HCT116 (cell line): ENCODE measurements at regions not wholly inside any gene's neighbourhood (a gene's known extent, or its start where the extent isn't known, plus 50 kb on each side); places are given as distances from the start of the nearest gene placed in this dataset.

ENCODE experiments used
- ATAC-seq: fragments of 200-7000 bp; cut with Tn5 transposase; 2 replicates; pipeline ENCODE4 v1.9.1; 2020; ENCODE audit warnings: mild to moderate bottlenecking, moderate library complexity
- BruUV-seq: library from RNA; stranded (reverse); fragments of 400-500 nt; replicated peaks from 2 replicates; lab custom pipeline; 2021; lab: Mats Ljungman, UMichigan
- CTCF ChIA-PET: fragments of 300-600 bp; sonication (Branson Sonifier 250); formaldehyde crosslinking; loops from one replicate; lab custom pipeline; 2021; ENCODE audit warnings: antibody characterized with exemption; lab: Charles Lee
- POLR2A ChIA-PET: fragments of 300-600, 350-600 bp; sonication (Branson Sonifier 250); formaldehyde crosslinking; loops from one replicate; lab custom pipeline; 2021; ENCODE audit warnings: antibody characterized with exemption; lab: Charles Lee
- RAD21 ChIA-PET, 2 experiments: fragments of 300-600 bp; sonication (Branson Sonifier 250); formaldehyde crosslinking; loops; one replicate each; lab custom pipeline; 2023; ENCODE audit warnings: low total read pairs in 2 of 2; ENCODE audit not compliant: uncharacterized antibody in 2 of 2, unreplicated experiment in 2 of 2, low non-redundant PET in 1 of 2; lab: Charles Lee
- DNase-seq: peaks from one replicate; pipeline ENCODE4 v3.0.0-alpha.2; 2010; ENCODE audit warnings: low read depth, low spot score
- H2AFZ ChIP-seq: fragments of 200-600 bp; shearing (Covaris generic), sonication (generic); 2 replicates; pipeline ENCODE4 v1.6.1; 2017; ENCODE audit warnings: low read depth, mixed run types, mixed read lengths, antibody characterized with exemption, low read length; ENCODE audit not compliant: poor library complexity, severe bottlenecking
- H3K27ac ChIP-seq: 2 replicates; pipeline ENCODE4 v1.5.1; 2012; ENCODE audit warnings: low read depth, low read length
- H3K27me3 ChIP-seq: fragments of 200-600 bp; sonication (generic); 2 replicates; pipeline ENCODE4 v1.6.1; 2016; ENCODE audit warnings: mixed run types, low read length, mixed read lengths; ENCODE audit not compliant: insufficient read depth
- H3K36me3 ChIP-seq, 2 experiments: fragments of 200-500 bp in 1 of 2; fragments of 200-600 bp in 1 of 2; sonication (Bioruptor generic) in 1 of 2; sonication (generic) in 1 of 2; 2 replicates each; pipeline versions ENCODE4 v1.5.1 to v1.6.1; 2014 to 2016; ENCODE audit warnings: low read length in 2 of 2, inconsistent platforms in 1 of 2, mixed read lengths in 1 of 2, mixed run types in 1 of 2; ENCODE audit not compliant: insufficient read depth in 2 of 2, control insufficient read depth in 1 of 2
- H3K4me1 ChIP-seq, 2 experiments: fragments of 200-600 bp in 1 of 2; sonication (generic) in 1 of 2; 2 replicates each; pipeline versions ENCODE4 v1.5.1 to v1.6.1; 2012 to 2017; ENCODE audit warnings: low read length in 2 of 2, inconsistent platforms in 1 of 2, mild to moderate bottlenecking in 1 of 2, mixed read lengths in 1 of 2, mixed run types in 1 of 2, moderate library complexity in 1 of 2; ENCODE audit not compliant: insufficient read depth in 2 of 2, control insufficient read depth in 1 of 2
- H3K4me2 ChIP-seq: fragments of 200-600 bp; sonication (generic); 2 replicates; pipeline ENCODE4 v1.6.1; 2017; ENCODE audit warnings: mixed run types, low read length, mixed read lengths
- H3K4me3 ChIP-seq, 2 experiments: fragments of 200-600 bp in 1 of 2; sonication (generic) in 1 of 2; replicated peaks in 1 of 2; 2 replicates each; pipeline ENCODE4 v1.5.1; 2011 to 2016; ENCODE audit warnings: low read length in 2 of 2, control low read depth in 1 of 2, low read depth in 1 of 2, mild to moderate bottlenecking in 1 of 2, mixed read lengths in 1 of 2, mixed run types in 1 of 2
- H3K79me2 ChIP-seq: fragments of 200-600 bp; sonication (generic); 2 replicates; pipeline ENCODE4 v1.6.1; 2017; ENCODE audit warnings: mild to moderate bottlenecking, mixed run types, low read length, moderate library complexity, mixed read lengths; ENCODE audit not compliant: insufficient read depth
- H3K9ac ChIP-seq: fragments of 200-600 bp; sonication (generic); 2 replicates; pipeline ENCODE4 v1.6.1; 2016; ENCODE audit warnings: low read length, mixed read lengths
- H3K9me2 ChIP-seq: fragments of 200-600 bp; sonication (generic), shearing (Covaris generic); 2 replicates; pipeline ENCODE4 v1.6.1; 2017; ENCODE audit warnings: mixed run types, mild to moderate bottlenecking, moderate library complexity; ENCODE audit not compliant: insufficient read depth
- H3K9me3 ChIP-seq, 2 experiments: fragments of 200-500 bp in 1 of 2; fragments of 200-600 bp in 1 of 2; sonication (Bioruptor generic) in 1 of 2; sonication (generic) in 1 of 2; 2 replicates each; pipeline ENCODE4 v1.6.1; 2014 to 2017; ENCODE audit warnings: low read length in 2 of 2, mixed read lengths in 2 of 2, inconsistent platforms in 1 of 2, low read depth in 1 of 2, mild to moderate bottlenecking in 1 of 2, mixed run types in 1 of 2, moderate library complexity in 1 of 2; ENCODE audit not compliant: control insufficient read depth in 1 of 2, insufficient read depth in 1 of 2
- H4K20me1 ChIP-seq: fragments of 200-600 bp; sonication (generic), shearing (Covaris generic); 2 replicates; pipeline ENCODE4 v1.6.1; 2017; ENCODE audit warnings: mixed run types, mild to moderate bottlenecking, moderate library complexity; ENCODE audit not compliant: insufficient read depth
- ELF1 ChIP-seq: IDR thresholded peaks from 2 replicates; pipeline ENCODE4 v1.6.1; 2012; ENCODE audit warnings: low read depth, borderline replicate concordance
- JUND ChIP-seq: IDR thresholded peaks from 2 replicates; pipeline ENCODE4 v1.6.1; 2012
- SRF ChIP-seq: IDR thresholded peaks from 2 replicates; pipeline ENCODE4 v1.6.1; 2012; ENCODE audit warnings: low read depth
- TCF7L2 ChIP-seq: IDR thresholded peaks from 2 replicates; pipeline ENCODE4 v1.7.0; 2011; ENCODE audit warnings: borderline replicate concordance, inconsistent platforms; ENCODE audit not compliant: insufficient read depth, insufficient read length; ENCODE audit errors: extremely low read depth
- ZNF274 ChIP-seq: fragments of 200-500 bp; sonication (Bioruptor generic); IDR thresholded peaks from 2 replicates; pipeline ENCODE4 v1.6.1; 2014; ENCODE audit warnings: mild to moderate bottlenecking, low read depth, low read length, inconsistent platforms
- intact Hi-C: fragments of 100-400 bp; cut with micrococcal nuclease; formaldehyde crosslinking; loops from 2 replicates; pipeline ENCODE4 v1.10.0; 2022
- TF ChIP-seq, protein P1 (sequence below): IDR thresholded peaks from 2 replicates; pipeline ENCODE4 v1.6.1; 2012
- TF ChIP-seq, protein P2 (sequence below): IDR thresholded peaks from 2 replicates; pipeline ENCODE4 v1.6.1; 2012; ENCODE audit warnings: low read depth

DNA sequence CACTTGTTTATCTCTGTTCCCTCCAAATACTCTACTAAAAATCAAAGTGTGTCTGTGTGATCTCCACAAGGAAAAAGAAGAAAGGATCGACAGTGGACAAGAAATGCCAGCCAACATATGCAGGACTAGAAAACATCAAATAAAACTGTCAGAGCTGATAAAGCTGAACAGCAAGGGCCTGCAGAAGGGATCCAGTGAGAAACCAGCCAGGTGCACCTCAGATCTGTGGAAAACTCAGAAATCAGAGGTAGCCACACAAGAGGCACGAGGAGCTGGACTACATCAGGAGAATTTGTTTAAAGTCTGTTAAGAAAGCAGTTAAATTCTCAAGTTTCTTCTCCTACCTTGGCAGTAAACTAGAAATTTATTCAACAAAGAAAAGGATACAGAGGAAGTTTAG is 135.2 kb downstream of the SUCLG1 start:
- ATAC-seq, result no peak
- intact Hi-C loops, result no loop called here
- Histone ChIP-seq H3K4me2 (no peak overlapping the region), H3K9me3 (no peaks in the 10 kb centered on the region), H3K9ac (no peak overlapping the region), H3K36me3 (no peaks in the 10 kb centered on the region), H2AFZ (no peak overlapping the region), H3K27me3 (0 out of 2 replicates have a peak, but pooled peaks cover 6% of the 10 kb centered on the region), H3K9me2 (no peaks in the 10 kb centered on the region), H4K20me1 (no peaks in the 10 kb centered on the region), H3K4me3 (no peak overlapping the region), H3K4me1 (no peaks in the 10 kb centered on the region), H3K79me2 (no peaks in the 10 kb centered on the region), H3K27ac (no peak overlapping the region)
- RAD21 ChIA-PET, result no interaction called here
- DNase-seq, result no peak
- TF ChIP-seq ELF1, result no peak
- no peak for TF ChIP-seq SRF
- TF ChIP-seq ZNF274, result no peak
- TF ChIP-seq, protein P1, sequence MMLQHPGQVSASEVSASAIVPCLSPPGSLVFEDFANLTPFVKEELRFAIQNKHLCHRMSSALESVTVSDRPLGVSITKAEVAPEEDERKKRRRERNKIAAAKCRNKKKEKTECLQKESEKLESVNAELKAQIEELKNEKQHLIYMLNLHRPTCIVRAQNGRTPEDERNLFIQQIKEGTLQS, result no peak
- no peak for TF ChIP-seq JUND
- TF ChIP-seq, protein P2, sequence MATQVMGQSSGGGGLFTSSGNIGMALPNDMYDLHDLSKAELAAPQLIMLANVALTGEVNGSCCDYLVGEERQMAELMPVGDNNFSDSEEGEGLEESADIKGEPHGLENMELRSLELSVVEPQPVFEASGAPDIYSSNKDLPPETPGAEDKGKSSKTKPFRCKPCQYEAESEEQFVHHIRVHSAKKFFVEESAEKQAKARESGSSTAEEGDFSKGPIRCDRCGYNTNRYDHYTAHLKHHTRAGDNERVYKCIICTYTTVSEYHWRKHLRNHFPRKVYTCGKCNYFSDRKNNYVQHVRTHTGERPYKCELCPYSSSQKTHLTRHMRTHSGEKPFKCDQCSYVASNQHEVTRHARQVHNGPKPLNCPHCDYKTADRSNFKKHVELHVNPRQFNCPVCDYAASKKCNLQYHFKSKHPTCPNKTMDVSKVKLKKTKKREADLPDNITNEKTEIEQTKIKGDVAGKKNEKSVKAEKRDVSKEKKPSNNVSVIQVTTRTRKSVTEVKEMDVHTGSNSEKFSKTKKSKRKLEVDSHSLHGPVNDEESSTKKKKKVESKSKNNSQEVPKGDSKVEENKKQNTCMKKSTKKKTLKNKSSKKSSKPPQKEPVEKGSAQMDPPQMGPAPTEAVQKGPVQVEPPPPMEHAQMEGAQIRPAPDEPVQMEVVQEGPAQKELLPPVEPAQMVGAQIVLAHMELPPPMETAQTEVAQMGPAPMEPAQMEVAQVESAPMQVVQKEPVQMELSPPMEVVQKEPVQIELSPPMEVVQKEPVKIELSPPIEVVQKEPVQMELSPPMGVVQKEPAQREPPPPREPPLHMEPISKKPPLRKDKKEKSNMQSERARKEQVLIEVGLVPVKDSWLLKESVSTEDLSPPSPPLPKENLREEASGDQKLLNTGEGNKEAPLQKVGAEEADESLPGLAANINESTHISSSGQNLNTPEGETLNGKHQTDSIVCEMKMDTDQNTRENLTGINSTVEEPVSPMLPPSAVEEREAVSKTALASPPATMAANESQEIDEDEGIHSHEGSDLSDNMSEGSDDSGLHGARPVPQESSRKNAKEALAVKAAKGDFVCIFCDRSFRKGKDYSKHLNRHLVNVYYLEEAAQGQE, result no peak
- TF ChIP-seq TCF7L2, result no peak
- no TSS peak for BruUV-seq
- POLR2A ChIA-PET, result no interaction called here
- CTCF ChIA-PET, result interaction anchor here (2.2 kb wide), 1 partner anchor 9 kb away, joined by 7 read pairs; no protein-coding TSS in a partner anchor
